ENCODE measurements at regions not wholly inside any gene's neighbourhood (a gene's known extent, or its start where the extent isn't known, plus 50 kb on each side); places are given as distances from the start of the nearest gene placed in this dataset.

DNA sequence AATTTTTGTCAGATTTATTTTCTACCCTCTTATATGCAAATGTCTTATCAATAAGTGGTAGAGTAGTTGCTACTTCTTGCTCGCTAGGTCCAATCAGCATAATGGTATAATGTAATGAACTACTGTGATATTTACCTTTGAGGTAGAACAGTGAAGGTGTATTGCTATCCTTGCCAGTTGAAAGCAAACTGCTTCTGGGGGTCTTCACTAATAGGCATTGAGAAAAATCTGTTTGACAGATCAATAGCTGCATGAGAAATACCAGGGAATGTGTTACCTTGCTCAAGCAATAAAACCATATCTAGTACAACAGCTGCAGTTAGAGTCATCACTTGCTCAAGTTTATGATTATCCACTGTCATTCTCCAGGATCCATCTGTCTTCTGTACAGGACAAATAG lies 50.1 kb upstream of the EFEMP1 start:
- no peak for DNase-seq (ENCODE audit: low read depth in 2 of 2)

DNA sequence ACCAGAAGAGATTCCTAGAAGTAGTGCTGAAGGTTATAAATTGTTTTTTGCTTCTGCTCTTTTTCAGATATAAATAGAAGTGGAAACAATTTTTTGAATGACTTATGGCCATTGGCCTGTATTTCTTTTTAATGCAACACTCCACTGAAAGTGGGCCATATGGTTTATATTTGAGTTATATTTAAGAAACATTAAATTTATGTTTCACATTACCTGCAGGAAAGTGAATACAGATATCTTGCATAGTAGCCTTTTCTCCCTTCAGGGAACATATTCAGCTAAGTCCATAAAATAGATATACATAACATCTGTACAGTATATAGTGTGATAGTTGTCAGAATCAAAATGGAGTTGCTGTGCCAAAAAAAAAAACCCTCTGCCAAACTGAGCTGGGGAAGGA lies 53.1 kb upstream of the EFEMP1 start:
- no peak for DNase-seq (ENCODE audit: low read depth in 2 of 2)

DNA sequence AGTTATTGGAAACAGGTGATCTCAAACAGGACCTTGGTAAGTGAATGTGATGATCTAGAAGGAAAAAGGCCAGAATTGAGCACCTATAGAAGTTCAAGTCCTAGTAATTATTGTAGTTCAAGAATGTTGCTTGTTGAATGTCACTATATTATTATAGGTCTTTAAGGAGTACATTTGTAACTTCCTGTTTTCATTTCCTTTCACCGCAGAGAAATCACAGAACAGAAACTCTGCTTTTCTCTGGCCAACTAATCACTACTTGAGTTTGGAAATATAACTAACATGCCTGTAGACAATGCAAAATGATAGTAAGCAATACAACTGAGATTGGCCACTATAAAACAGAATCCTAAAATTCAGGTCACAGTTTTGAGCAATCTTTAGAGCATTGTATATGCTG lies 61.8 kb upstream of the EFEMP1 start:
- DNase-seq (ENCODE audit: low read depth in 2 of 2), result peak in 1 of 2 donors; percentile 76

DNA sequence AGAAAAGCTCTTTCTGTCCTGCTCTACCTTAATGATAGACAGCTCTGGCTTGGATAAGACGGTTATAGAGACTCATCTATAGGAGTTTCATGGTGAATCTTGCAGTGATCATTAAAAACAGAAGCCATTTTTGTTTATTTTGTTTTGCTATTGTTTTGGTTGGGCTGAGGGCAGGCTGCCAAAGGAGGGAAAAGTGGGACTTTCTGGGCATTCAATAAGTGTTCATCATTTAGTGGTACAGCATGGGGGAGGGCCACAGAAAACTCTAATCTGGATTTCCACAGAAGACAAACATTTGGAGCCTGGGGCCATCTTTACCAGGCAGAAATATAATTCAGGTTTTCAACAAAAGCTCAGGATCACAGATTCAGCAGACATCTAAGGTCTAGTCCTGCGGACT lies 62.4 kb upstream of the EFEMP1 start:
- DNase-seq (ENCODE audit: low read depth in 2 of 2), result peak; percentile 43 to 73

DNA sequence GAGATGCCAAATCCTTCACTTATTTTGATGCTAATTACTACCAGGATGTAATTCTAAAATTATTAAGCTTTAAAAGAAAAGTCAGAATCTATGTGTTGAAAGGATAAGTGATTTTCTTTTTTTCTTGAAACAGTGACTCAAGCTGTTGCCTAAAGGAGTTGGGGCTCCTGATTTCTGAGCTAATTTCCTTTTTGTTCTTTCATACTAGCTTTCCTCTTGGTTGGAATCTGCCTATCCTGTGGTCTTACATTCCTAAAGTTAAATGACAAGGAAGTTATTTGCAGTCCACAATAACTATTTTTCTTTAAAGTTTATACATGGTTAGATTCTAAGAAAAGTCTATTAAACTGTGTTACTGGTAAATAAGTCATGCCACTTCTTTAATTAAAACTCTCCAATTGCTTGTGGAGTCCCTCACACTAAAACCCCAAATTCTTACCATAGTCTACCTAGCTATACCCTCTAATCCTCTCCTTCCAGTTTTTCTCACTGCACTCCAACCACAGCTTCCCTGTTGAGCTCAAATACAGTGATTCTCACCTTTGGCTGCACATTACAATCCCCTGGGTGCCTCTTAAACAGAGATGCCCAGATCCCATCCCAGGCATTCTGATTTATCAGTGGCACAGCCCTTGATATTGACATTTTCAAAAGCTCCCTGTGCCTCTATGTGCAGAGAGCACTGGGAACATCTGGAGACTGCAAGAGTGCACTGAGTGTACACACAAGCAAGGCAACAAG lies 63.3 kb upstream of the EFEMP1 start:
- DNase-seq (ENCODE audit: low read depth in 2 of 2), result peak in 1 of 2 donors; percentile 63

DNA sequence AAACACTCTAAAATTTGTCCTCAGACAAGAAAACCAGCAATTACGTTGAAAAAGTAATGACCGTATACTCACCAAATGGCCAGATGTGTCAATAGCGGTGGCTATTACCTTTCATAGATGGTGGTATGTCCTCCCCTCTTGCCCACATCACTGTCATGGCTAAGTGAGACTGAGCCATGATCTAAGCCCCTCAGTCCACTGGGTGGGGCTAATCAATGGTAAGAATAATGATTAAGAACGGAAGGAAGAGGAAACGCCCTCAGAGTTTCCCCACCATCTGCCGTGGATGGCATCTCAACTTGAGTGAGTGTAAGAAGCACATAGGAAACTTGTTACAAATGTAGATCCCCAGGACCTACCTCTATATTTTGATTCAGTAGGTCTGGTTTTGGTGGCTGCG lies 65.8 kb upstream of the EFEMP1 start:
- DNase-seq (ENCODE audit: low read depth in 2 of 2), result no peak

DNA sequence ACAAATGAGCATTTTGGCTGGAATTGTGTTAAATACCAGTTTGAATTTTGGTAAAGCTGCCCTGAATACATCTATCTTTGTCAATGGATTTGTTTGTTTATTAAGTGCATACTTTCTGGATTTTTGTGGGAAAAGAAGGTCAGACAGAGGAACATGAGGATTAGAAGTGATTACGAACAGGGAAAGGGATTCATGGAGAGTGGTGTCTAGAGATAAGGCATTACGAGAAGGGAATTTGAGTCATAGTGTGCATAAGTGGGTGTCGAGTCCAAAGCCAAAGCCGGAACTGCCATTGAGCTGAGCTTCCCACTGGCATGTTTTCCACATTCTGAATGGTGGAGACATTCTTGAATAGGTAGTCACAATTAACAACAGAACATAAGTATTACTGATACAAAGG lies 68.9 kb upstream of the EFEMP1 start:
- peak; percentile 98 to 100 for DNase-seq (ENCODE audit: low read depth in 2 of 2)

DNA sequence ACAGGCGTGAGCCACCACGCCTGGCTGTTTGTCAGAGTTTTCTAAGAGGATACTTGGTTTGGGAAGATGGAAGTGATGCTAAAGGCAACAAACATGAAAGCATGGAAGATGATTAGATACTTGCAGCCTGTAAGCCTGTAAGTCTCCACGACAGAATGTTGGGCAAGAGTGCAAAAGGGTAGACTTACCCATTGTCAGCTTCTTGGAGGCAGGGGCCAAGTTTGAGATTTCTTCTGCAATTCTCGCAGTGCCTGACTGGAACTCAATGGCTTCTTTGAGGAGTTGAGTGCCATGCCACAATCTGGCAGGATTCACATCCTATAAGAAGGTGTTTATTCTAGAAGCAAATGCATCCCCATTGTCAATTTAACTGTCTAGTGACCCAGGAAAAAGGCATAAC lies 70.1 kb upstream of the EFEMP1 start:
- DNase-seq (ENCODE audit: low read depth in 2 of 2), result no peak

DNA sequence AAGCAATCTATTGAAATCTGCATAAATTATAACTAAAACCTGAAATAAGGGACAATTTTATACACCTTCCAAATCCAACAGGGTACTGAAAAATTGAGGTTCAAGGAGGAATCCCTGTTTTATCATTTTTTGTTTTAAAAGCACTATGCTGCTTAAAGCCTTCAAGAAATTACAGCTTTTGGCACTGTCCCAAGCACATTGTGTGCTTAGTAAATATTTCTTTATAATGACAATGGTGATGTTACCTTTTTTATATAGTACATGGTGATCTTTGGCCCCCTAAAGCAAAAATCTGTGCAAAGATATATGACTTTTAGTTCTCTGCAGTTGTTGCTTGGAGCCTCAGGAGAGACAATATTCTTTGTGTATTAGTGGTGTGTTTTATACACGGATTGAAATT lies 71.6 kb upstream of the EFEMP1 start:
- DNase-seq (ENCODE audit: low read depth in 2 of 2), result peak; percentile 46 to 60

DNA sequence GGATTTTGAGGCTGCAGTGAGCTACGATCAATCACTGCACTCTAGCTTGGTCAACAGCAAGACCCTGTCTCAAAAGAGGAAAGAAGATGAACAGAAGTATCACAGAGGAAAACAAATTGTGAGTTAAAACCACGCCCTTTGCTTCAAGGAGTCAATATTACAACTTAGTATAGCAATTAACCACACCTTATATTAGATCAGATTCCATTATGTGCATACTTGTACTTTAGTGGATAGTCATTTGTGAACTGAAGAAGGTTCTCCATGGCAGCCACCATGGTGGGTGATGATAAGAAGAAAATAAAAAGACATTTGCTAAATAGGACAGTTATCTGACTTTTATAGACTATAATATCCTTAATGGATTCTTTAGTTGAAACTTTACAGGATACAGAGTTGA lies 72.3 kb upstream of the EFEMP1 start:
- DNase-seq (ENCODE audit: low read depth in 2 of 2), result no peak

DNA sequence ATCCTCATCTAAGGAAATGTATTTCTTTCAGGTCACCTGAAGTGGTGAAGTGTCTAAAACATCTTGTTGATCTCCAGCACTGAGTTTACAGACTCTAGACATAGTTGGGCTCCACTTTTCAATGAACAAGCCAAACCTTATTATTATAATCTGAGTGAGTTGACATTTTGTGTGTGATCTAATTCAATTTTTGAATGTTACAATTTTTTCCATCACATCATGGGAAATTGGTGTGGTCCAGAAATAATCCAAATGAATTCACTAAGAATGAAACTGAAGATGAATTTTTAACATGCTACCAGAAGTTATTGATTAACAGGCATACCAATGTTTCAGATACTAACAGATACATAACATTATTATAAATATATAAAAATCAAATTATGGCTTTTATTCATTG lies 75.6 kb upstream of the EFEMP1 start:
- DNase-seq (ENCODE audit: low read depth in 2 of 2), result peak in 1 of 2 donors; percentile 37

DNA sequence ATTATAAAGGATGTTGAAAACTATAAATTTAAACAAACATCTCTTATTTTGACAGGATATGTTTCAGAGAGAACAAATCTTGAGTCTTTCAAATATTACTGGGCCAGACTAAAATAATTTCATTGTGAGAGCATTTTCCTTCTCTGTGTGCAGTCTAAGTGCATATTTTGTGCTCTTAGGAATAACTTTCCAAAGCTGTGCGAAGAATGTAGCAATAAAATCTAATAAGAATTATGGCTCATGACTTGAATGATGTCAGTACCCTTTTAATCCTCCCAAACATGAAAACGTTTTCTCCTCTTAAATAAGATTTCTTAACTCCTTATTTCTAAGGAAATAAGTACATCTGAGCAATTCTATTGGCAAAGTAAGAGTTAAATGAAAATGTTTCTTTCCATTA lies 76.2 kb upstream of the EFEMP1 start:
- DNase-seq (ENCODE audit: low read depth in 2 of 2), result no peak

DNA sequence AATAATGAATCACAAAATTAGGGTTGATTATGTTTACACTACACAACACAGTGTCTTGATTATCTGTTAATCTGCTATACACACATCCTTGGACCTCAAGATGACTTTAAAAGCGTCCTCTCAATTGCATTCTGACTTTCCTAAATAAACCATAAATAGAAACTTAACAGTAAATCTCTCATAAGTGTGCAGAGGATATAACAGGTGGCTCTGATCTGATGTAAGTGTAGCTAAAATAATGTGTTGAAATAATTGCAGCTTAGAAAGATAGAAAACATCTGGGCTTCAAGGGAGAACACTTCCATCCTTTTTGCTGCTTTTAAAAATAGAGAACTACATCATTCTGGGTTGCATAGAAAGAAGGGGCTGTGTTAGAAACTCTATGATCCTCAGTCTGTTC lies 78.4 kb upstream of the EFEMP1 start:
- DNase-seq (ENCODE audit: low read depth in 2 of 2), result no peak

DNA sequence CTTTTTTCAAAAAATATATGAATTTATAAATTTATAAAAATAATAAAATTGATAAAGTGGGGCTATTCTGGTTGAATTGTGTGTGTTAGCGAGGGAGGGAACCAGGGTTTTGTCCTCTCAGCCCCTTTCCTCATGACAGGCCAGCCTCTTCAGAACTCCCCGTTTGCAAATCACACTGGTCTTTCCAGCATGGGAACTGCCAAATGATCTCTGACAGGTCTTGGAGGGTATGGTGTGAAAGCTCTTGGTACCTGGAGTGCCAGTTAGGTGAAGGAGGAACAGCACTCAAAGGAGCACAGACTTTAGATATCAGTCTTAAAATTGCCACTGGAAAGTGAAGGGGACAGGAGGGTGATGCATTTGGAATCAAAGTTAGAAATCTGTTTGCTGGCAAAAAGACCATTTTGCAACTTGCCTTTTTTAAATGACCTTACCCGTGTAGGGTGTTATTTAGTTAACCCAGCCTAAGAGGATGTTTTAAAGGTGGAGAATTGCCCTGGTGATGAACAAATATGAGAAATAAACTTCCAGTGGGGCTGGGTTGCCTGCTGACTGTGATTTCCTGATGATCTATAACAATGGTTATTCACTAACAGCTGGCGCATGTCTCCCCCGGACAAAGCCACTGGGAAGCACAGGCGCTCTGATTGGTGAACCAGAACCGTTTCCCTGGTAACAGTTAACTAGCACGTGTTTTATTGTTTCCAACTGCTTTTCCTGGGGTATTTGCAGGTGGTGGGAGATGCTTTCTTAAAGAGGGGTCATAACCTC lies 85.3 kb upstream of the EFEMP1 start:
- peak; percentile 99 for DNase-seq (ENCODE audit: low read depth in 2 of 2)

DNA sequence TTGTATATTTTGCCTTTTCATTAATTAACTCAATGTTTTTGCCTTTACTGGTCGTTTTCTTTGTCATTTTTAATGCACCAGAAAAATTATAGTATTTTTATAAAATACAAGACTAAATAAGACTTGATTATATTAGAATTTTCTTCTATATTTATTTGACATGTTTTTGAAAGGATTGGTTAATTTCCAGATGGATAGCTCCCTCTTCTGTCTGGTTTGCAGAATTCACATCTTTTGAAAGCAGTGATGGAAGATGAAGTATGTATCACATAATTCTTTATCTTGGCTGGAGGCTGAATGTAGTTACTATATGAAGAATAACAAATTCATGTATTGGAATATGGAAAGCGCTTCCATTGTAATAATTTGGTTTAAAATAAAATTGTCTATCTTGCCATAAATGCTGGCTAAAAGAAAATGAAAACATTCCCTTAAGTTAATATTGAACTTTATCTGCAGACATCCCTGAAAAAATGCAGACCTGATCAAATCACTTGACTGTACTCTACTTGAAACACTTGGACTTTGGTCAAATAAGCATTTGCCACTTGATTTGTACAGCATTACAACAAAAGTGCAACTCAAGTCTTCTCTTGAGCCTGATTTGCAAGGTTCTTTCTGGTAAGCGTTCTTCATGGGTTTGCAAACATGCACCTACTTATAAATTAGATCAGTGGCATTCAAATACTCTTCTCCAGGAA lies 86.3 kb upstream of the EFEMP1 start:
- peak; percentile 82 to 85 for DNase-seq (ENCODE audit: low read depth in 2 of 2)

DNA sequence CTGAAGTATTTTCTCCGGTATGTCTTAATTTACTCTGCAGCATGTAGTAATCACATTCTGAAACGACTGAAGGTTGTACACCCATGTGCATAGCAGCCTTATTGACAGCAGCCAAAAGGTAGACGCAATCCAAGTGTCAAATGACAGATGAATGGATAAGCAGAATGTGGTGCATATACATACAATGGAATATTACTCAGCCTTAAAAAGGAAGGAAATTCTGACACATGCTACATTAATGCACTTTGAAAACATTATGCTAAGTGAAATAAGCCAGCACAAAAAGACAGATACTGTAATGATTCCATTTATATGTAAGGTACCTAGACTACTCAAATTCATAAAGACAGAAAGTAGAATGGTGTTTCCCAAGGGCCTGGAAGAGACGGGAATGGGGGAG lies 88.0 kb upstream of the EFEMP1 start:
- DNase-seq (ENCODE audit: low read depth in 2 of 2), result peak; percentile 70 to 76

DNA sequence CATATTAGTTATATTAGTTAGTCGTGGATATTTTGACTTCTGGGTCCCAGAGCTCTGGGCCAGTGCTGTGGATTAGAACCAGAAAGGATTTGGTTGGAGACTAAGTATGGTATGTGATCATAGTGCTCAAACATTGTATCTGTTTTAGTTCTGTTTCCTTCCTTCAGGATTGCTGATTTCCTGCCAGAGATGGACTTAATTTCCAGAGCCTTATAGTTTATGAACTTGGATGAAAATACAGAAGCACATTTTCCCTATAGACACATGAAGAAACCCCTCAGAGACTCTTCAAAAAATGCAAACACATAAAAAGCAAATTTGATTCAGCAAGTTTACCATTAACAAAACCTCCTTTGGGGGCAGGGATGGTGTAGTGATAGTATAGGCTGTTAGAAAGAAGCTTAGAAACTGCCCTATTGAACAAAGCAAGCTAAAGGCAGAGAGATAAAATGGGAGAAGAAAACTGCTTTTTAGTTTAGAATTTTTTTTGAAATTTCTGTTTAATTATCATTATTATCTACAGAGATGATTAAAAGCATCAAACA lies 88.7 kb upstream of the EFEMP1 start:
- DNase-seq (ENCODE audit: low read depth in 2 of 2), result peak; percentile 57 to 60

DNA sequence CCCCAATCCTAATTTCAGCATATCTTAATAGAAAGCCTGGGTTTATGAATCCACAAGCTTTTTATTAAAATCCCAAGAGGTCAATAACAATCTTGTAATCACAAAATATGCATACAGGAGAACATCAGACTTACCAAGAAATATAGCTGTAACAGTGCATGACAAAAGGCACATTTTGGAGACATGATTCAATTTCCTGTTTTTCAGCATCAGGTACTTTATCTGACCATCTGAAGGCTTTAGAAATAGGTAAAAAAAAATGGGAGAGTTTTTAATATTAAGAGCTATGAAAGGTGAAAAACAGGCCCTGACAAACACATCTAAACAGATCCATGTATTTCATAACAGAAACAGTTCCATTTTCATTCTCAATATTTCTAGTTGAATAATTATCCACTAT lies 89.9 kb upstream of the EFEMP1 start:
- peak in 1 of 2 donors; percentile 78 for DNase-seq (ENCODE audit: low read depth in 2 of 2)

DNA sequence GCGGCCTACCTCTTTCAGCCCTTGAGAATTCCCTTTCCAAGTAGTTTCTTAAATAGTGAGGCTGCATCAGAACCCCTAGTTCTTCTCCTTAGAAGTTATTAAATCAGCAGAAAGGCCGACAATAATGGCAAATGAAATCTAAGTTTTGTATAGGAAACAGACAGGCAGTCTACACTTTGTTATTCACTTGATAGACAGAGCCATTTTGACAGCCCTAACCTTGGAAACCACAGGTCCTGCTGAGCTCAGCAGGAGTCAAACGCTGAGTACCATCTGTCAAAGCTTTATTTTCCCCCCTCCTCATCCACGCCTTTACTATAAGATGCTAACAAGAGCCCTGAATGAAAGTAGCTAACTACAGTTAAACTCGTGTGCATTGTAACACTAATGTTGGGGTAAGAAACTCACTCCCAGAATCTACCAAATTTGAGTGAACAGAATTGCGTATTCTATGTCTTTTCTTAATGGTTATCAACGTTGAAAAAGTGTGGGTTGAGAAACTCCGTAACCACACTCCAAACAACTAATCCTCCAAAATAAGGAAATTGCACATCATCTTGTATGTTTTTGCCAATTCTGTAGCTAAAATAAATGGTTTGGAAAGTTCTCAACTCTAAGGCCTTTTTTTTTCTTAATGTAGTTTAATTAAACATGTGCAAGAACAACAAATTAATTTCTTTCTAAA lies 90.6 kb upstream of the EFEMP1 start:
- DNase-seq (ENCODE audit: low read depth in 2 of 2), result peak in 1 of 2 donors; percentile 35

DNA sequence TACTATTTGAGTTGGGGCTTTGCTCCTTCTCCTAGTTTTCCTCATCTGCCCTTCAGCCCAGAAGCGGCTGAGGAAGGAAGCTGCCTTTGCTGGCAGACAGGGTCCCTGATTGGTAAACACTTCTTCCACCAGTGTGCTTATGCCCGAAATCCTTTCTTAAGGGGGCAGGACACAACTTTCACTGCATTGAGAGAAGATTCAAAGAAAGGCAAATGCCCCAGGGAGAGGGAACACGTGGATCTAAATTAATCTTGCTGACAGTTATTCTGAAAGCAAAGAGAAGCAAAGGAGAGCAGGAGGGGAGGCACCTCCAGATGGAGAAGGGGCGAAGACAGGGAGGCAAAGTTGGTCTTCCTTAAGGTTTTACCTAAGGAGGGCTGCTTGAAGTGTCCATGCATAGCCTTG lies 92.1 kb upstream of the EFEMP1 start:
- DNase-seq (ENCODE audit: low read depth in 2 of 2), result peak in 1 of 2 donors; percentile 33

DNA sequence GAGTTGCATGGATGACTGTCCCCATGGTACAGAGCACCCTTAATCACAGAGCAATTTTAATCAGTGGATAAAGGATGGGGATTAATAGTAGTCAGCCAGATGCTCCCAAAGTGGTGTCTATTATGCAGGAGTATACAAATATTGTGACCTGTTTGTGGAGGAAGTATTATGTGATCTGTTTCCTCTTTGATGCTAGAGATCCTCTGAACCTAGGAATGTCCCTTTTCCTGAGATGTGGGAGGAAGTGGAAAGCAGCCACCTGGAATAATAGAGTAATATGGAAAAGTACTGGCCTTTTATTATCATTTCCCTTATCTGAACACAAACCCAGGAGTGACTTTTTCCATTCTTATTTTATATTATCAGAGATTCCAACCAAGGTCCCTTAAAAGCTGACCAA lies 94.2 kb upstream of the EFEMP1 start:
- peak; percentile 34 to 88 for DNase-seq (ENCODE audit: low read depth in 2 of 2)

DNA sequence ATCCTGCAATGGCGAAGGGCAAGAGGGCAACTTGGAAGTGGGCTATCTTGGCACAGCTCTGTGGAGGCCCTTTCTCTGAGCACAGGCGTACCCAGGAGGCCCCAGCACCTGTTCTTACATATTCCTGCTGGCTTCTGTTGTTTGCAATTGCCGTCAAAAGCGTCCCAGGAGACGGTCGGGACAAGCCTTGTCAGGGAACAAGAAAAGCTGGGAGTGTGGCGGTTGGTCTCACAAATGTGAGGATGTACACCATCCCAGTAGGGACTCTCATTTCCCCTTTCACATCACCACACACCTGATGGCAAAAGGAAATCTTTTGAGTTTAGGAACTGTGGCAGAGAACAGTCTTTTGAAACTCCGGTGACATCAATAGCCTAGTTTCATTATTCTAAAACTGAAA lies 94.7 kb upstream of the EFEMP1 start:
- DNase-seq (ENCODE audit: low read depth in 2 of 2), result peak in 1 of 2 donors; percentile 33
